ENCODE measurements at regions not wholly inside any gene's neighbourhood (a gene's known extent, or its start where the extent isn't known, plus 50 kb on each side); places are given as distances from the start of the nearest gene placed in this dataset.

GRCh38 chr5:68159224-68159951, 56.2 kb upstream of the PIK3R1 start:
- TF ChIP-seq GABPA (IDR thresholded peaks at IDR 0.05; ENCODE audit: low read depth) (no peak), POLR2AphosphoS5 (IDR thresholded peaks at IDR 0.05; ENCODE audit: low read length) (no peak), USF2 (IDR thresholded peaks at IDR 0.05; ENCODE audit: borderline replicate concordance, low read depth, low read length) (no peak), NBN (IDR thresholded peaks at IDR 0.05) (no peak), CREB1 (IDR thresholded peaks at IDR 0.05; ENCODE audit: low read depth) (no peak), ESRRA (IDR thresholded peaks at IDR 0.05; ENCODE audit: low read length) (no peak), ZNF384 (IDR thresholded peaks at IDR 0.05; ENCODE audit: borderline replicate concordance, low read depth, low read length) (no peak), YY1 (IDR thresholded peaks at IDR 0.05; ENCODE audit: low read depth, low read length) (no peak), EP300 (IDR thresholded peaks at IDR 0.05; ENCODE audit: borderline replicate concordance in 1 of 2, control insufficient read depth in 1 of 2, low read depth in 2 of 2, low read length in 2 of 2) (no peak)
- TF ChIP-seq, protein P1, sequence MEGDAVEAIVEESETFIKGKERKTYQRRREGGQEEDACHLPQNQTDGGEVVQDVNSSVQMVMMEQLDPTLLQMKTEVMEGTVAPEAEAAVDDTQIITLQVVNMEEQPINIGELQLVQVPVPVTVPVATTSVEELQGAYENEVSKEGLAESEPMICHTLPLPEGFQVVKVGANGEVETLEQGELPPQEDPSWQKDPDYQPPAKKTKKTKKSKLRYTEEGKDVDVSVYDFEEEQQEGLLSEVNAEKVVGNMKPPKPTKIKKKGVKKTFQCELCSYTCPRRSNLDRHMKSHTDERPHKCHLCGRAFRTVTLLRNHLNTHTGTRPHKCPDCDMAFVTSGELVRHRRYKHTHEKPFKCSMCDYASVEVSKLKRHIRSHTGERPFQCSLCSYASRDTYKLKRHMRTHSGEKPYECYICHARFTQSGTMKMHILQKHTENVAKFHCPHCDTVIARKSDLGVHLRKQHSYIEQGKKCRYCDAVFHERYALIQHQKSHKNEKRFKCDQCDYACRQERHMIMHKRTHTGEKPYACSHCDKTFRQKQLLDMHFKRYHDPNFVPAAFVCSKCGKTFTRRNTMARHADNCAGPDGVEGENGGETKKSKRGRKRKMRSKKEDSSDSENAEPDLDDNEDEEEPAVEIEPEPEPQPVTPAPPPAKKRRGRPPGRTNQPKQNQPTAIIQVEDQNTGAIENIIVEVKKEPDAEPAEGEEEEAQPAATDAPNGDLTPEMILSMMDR (IDR thresholded peaks at IDR 0.05 in 2 of 3, conservative IDR thresholded peaks at IDR 0.05 in 1 of 3; ENCODE audit: control insufficient read depth in 2 of 3, extremely low read depth in 1 of 3, insufficient read depth in 1 of 3, low read depth in 3 of 3, low read length in 3 of 3), result no peak
